HEK293T (cell line): ENCODE measurements at regions not wholly inside any gene's neighbourhood (a gene's known extent, or its start where the extent isn't known, plus 50 kb on each side); places are given as distances from the start of the nearest gene placed in this dataset.

ENCODE experiments used
- CTBP1 ChIP-seq: fragments of 450-650 bp; IDR thresholded peaks from 2 replicates; pipeline ENCODE4 v1.6.1; 2016; ENCODE audit warnings: borderline replicate concordance
- ELF4 ChIP-seq: fragments of 450-650 bp; IDR thresholded peaks from 2 replicates; pipeline ENCODE4 v1.6.1; 2017; ENCODE audit warnings: antibody characterized with exemption
- HDGF ChIP-seq: fragments of 450-650 bp; IDR thresholded peaks from 2 replicates; pipeline ENCODE4 v1.6.1; 2017; ENCODE audit warnings: antibody characterized with exemption, borderline replicate concordance
- LEF1 ChIP-seq: fragments of 450-650 bp; IDR thresholded peaks from 2 replicates; pipeline ENCODE4 v1.6.1; 2017; ENCODE audit warnings: mild to moderate bottlenecking, borderline replicate concordance
- TARDBP ChIP-seq: fragments of 450-650 bp; IDR thresholded peaks from 2 replicates; pipeline ENCODE4 v1.6.1; 2016

DNA sequence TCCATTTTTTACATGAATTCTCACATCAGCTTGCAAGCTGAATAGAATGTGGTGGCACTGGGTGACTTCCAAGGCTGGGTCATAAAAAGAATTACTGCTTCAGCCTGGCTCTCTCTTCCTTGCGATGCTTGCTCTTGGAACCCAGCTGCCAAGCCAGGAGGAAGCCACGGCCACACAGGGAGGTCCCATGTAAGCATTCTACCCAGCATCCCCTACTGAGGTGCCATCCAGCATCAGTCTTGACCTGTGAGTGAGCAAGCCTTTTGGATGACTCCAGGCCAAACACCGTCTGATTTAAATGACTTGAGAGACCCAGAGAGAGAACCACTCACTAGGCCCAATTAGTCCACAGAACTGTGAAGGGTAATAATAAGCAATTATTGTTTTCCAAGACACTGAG, 750.3 kb upstream of the RAB6C start:
- TF ChIP-seq ELF4 = no peak
- no peak for TF ChIP-seq TARDBP
- no peak for TF ChIP-seq HDGF
- no peak for TF ChIP-seq LEF1
- TF ChIP-seq CTBP1 = no peak
